ENCODE measurements at regions not wholly inside any gene's neighbourhood (a gene's known extent, or its start where the extent isn't known, plus 50 kb on each side); places are given as distances from the start of the nearest gene placed in this dataset.

GRCh38 chr13:57087006-57087405 lies 53.7 kb upstream of the PRR20A start:
- no peak for TF ChIP-seq CTCF (IDR thresholded peaks at IDR 0.05)
- no peak for TF ChIP-seq EZH2 (IDR thresholded peaks at IDR 0.05; ENCODE audit: borderline replicate concordance, insufficient read depth, low read depth, low read length, poor library complexity, severe bottlenecking)

All from B cell (primary cell).